ENCODE measurements at regions not wholly inside any gene's neighbourhood (a gene's known extent, or its start where the extent isn't known, plus 50 kb on each side); places are given as distances from the start of the nearest gene placed in this dataset.

DNA sequence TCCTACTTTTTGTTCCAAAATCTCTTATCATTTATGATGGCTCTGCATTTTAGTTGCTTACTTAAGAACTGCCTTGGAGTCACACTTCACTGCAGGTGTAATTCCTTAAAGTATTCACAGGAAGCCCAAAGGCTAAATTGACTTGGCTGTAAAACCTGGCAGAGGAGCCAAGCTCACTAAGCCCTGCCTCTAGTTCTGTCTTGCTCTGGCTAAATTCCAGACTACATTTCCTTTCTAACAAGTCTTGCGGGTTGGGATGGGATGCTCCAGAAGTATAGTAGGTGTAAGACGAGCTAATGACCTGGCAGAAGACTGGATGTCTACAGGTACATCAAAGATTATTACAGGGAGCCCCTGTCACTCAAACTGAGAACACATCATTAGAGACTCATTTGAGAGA lies 924.0 kb upstream of the INTU start:
- no peaks in the 10 kb centered on the region for H3K9me3 ChIP-seq (replicated peaks; ENCODE audit: low read length)
- H3K4me1 ChIP-seq (ENCODE audit: control insufficient read depth, insufficient read depth, low read length), result peaks cover 4% of the 10 kb centered on the region
- no peak overlapping the region for H3K4me3 ChIP-seq (ENCODE audit: low read length)
- H3K27me3 ChIP-seq (ENCODE audit: control insufficient read depth, insufficient read depth, low read length), result no peaks in the 10 kb centered on the region
- H3K9ac ChIP-seq (ENCODE audit: low read depth, low read length), result no peak overlapping the region
- no peaks in the 10 kb centered on the region for H3K36me3 ChIP-seq (ENCODE audit: insufficient read depth, low read length)
- no peak overlapping the region for H3K4me2 ChIP-seq (ENCODE audit: low read length)

DNA sequence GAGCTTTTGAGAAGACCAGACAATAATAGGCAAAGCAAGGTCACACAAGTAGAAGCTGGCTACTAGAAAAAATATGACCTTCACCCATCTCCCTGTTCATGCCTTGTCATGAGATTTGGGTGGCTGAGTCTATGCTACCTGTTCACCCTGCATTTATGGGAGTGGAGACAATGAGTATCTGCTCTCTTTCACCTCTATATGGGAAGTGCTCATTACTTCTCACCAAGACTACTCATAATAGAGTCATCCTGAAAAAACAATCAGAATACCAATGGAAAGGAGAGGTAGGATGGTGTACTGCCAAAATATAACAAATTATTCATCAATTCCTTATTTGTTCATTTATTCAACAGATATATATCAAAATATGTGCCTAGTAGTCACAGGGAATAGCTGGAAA lies 921.8 kb upstream of the INTU start:
- no peaks in the 10 kb centered on the region for H3K27me3 ChIP-seq (ENCODE audit: control insufficient read depth, insufficient read depth, low read length)
- peaks cover 4% of the 10 kb centered on the region for H3K4me1 ChIP-seq (ENCODE audit: control insufficient read depth, insufficient read depth, low read length)
- H3K9me3 ChIP-seq (replicated peaks; ENCODE audit: low read length), result no peaks in the 10 kb centered on the region
- H3K36me3 ChIP-seq (ENCODE audit: insufficient read depth, low read length), result no peaks in the 10 kb centered on the region
- H3K9ac ChIP-seq (ENCODE audit: low read depth, low read length), result no peak overlapping the region
- H3K4me3 ChIP-seq (ENCODE audit: low read length), result no peak overlapping the region
- H3K4me2 ChIP-seq (ENCODE audit: low read length), result no peak overlapping the region

DNA sequence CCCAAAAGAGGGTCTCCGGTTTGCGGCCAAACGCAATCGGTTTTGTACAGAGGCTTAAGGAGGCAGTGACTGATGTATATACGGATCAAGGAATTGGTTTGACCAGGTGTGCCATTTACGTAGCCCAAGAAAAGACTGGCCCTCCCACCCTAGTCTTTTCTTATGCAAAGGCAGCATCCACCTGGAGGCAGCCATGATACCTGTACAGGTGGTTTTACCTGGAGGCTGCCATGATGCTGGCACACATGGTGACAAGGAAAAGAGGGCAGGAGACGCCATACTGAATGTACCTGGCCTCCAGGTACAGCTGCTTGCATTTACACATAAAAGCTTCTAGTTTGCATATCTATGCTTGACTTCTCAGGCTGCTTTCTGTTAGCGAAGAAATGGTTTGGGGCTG lies 917.7 kb upstream of the INTU start:
- H3K9me3 ChIP-seq (replicated peaks; ENCODE audit: low read length), result no peaks in the 10 kb centered on the region
- H3K4me3 ChIP-seq (ENCODE audit: low read length), result no peak overlapping the region
- H3K4me1 ChIP-seq (ENCODE audit: control insufficient read depth, insufficient read depth, low read length), result peaks cover 4% of the 10 kb centered on the region
- no peak overlapping the region for H3K4me2 ChIP-seq (ENCODE audit: low read length)
- no peak overlapping the region for H3K9ac ChIP-seq (ENCODE audit: low read depth, low read length)
- H3K27me3 ChIP-seq (ENCODE audit: control insufficient read depth, insufficient read depth, low read length), result no peaks in the 10 kb centered on the region
- no peaks in the 10 kb centered on the region for H3K36me3 ChIP-seq (ENCODE audit: insufficient read depth, low read length)

DNA sequence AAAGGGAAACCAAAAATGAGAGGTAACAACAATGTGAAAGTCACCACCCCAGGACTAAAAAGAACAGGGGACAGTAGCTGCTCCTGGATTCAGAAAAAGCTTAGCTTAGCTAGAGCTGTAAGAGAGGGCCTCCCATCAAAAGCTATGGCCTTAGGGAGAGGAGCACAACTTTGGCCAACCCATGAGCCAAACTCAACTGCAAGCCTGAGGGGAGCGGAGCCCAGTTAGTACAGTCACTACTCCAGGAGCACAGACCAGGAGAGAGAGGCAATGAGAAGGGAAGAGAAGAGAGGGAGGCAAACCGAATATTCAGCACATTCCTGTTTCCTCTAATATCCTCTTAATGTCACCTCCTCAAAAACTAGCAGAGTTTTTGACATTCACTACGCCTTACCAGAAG lies 917.1 kb upstream of the INTU start:
- Histone ChIP-seq H3K9me3 (replicated peaks; ENCODE audit: low read length) (no peaks in the 10 kb centered on the region), H3K27me3 (ENCODE audit: control insufficient read depth, insufficient read depth, low read length) (no peaks in the 10 kb centered on the region), H3K4me2 (ENCODE audit: low read length) (no peak overlapping the region), H3K4me1 (ENCODE audit: control insufficient read depth, insufficient read depth, low read length) (peaks cover 4% of the 10 kb centered on the region), H3K4me3 (ENCODE audit: low read length) (no peak overlapping the region), H3K36me3 (ENCODE audit: insufficient read depth, low read length) (no peaks in the 10 kb centered on the region), H3K9ac (ENCODE audit: low read depth, low read length) (no peak overlapping the region)

DNA sequence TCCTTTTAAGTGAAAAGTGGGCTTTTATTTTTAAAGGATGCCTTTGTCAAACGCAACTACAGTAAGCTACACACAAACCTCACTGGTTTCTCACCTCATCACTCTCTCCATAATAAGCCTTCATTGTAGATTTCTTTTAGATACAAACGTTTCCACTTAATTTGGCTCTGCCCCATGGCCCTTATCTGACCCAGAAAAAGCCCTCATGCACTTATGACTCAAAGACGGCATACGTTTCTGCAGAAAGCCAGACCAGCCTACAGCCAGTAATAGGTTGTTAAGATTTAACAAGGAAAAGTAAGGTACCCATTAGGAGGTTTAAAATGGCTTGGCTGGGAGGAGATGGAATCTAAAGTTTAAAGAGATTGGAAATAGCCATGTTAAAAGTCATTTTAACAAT lies 914.6 kb upstream of the INTU start:
- H3K4me2 ChIP-seq (ENCODE audit: low read length), result no peak overlapping the region
- H3K9ac ChIP-seq (ENCODE audit: low read depth, low read length), result no peak overlapping the region
- H3K4me1 ChIP-seq (ENCODE audit: control insufficient read depth, insufficient read depth, low read length), result no peaks in the 10 kb centered on the region
- no peaks in the 10 kb centered on the region for H3K9me3 ChIP-seq (replicated peaks; ENCODE audit: low read length)
- H3K27me3 ChIP-seq (ENCODE audit: control insufficient read depth, insufficient read depth, low read length), result no peaks in the 10 kb centered on the region
- H3K4me3 ChIP-seq (ENCODE audit: low read length), result no peak overlapping the region
- no peaks in the 10 kb centered on the region for H3K36me3 ChIP-seq (ENCODE audit: insufficient read depth, low read length)

DNA sequence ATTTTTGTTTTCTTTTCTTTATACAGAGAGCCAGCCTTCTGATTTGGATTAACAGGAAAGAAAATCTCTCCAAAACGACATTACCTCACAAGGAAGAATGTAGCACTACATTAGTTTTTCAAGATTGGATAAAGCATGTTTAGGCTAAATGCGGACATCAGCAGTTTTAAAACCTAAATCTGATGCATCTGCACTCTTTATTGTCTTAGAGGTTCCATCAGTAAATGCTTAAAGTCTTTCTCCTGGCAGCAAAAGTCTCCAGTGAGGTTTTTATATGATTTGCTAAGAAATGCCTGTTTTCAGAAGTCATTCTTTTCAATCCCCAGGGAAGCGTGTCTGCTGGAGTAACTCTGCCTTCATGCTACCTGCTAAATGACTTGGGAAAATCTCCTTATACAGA lies 912.9 kb upstream of the INTU start:
- Histone ChIP-seq H3K4me3 (ENCODE audit: low read length) (no peak overlapping the region), H3K9ac (ENCODE audit: low read depth, low read length) (no peak overlapping the region), H3K4me2 (ENCODE audit: low read length) (no peak overlapping the region), H3K27me3 (ENCODE audit: control insufficient read depth, insufficient read depth, low read length) (no peaks in the 10 kb centered on the region), H3K4me1 (ENCODE audit: control insufficient read depth, insufficient read depth, low read length) (no peaks in the 10 kb centered on the region), H3K36me3 (ENCODE audit: insufficient read depth, low read length) (no peaks in the 10 kb centered on the region), H3K9me3 (replicated peaks; ENCODE audit: low read length) (no peaks in the 10 kb centered on the region)

DNA sequence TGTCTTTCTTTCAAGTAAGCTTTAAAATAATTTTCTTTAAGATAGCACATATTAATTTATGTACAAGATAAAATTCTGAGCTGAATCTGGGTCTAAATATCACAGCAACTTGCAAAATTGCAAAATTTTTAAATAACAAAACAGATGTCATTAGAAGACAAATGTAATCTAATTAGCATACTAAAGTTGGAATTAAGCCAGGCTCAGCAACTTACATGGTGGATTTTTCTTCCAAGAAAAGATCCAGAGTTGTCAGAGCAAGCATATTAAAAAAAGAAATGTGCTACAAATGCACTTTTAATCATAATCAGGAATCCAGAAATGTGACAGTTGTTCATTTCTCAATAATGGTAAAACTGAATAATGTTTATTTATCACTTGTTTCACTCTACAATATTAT lies 906.9 kb upstream of the INTU start:
- no peak overlapping the region for H3K4me3 ChIP-seq (ENCODE audit: low read length)
- no peak overlapping the region for H3K4me2 ChIP-seq (ENCODE audit: low read length)
- H3K27me3 ChIP-seq (ENCODE audit: control insufficient read depth, insufficient read depth, low read length), result no peaks in the 10 kb centered on the region
- no peaks in the 10 kb centered on the region for H3K9me3 ChIP-seq (replicated peaks; ENCODE audit: low read length)
- no peaks in the 10 kb centered on the region for H3K36me3 ChIP-seq (ENCODE audit: insufficient read depth, low read length)
- H3K4me1 ChIP-seq (ENCODE audit: control insufficient read depth, insufficient read depth, low read length), result peaks cover 5% of the 10 kb centered on the region
- H3K9ac ChIP-seq (ENCODE audit: low read depth, low read length), result no peak overlapping the region

DNA sequence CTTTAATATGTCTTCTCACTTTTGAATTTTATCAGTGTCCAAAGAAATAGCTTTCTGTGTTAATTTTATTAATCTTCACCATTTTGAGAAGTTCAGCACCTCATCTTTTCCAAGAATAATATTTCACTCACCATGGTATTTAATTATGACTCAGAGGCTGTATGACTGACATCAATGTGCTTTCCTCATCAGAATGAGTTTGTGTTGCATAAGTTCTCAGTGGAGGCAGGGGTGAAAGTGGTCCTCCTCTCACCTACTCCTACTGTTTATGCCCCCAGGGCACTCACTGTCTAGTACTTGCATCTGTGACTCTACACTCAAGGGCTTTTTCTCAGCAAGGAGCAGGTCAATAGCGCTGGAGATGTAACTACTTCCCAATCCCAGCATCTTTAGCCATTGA lies 905.3 kb upstream of the INTU start:
- H3K27me3 ChIP-seq (ENCODE audit: control insufficient read depth, insufficient read depth, low read length), result no peaks in the 10 kb centered on the region
- no peak overlapping the region for H3K9ac ChIP-seq (ENCODE audit: low read depth, low read length)
- peaks cover 5% of the 10 kb centered on the region for H3K4me1 ChIP-seq (ENCODE audit: control insufficient read depth, insufficient read depth, low read length)
- no peaks in the 10 kb centered on the region for H3K9me3 ChIP-seq (replicated peaks; ENCODE audit: low read length)
- H3K36me3 ChIP-seq (ENCODE audit: insufficient read depth, low read length), result no peaks in the 10 kb centered on the region
- no peak overlapping the region for H3K4me3 ChIP-seq (ENCODE audit: low read length)
- no peak overlapping the region for H3K4me2 ChIP-seq (ENCODE audit: low read length)

DNA sequence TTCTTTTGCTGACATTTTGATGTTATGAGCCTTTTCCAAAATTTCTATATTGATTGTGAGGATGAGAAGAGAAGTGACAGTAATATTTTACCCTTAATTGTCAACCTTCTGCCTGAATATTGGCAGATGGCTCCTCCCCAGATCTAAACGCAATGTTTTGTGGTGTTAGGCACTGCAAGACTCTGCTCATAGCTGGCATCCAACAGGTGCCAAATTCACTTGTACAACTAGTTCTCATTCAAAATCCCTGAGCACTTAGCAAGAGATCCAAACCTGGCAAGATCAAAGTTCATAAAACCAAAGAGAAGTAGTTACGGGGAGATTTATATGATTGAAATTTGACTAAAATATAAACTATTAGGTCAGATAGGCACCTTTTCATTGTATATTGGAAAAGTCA lies 901.7 kb upstream of the INTU start:
- Histone ChIP-seq H3K27me3 (ENCODE audit: control insufficient read depth, insufficient read depth, low read length) (no peaks in the 10 kb centered on the region), H3K9me3 (replicated peaks; ENCODE audit: low read length) (no peaks in the 10 kb centered on the region), H3K4me3 (ENCODE audit: low read length) (no peak overlapping the region), H3K4me1 (ENCODE audit: control insufficient read depth, insufficient read depth, low read length) (peaks cover 5% of the 10 kb centered on the region), H3K36me3 (ENCODE audit: insufficient read depth, low read length) (no peaks in the 10 kb centered on the region), H3K9ac (ENCODE audit: low read depth, low read length) (no peak overlapping the region), H3K4me2 (ENCODE audit: low read length) (no peak overlapping the region)

DNA sequence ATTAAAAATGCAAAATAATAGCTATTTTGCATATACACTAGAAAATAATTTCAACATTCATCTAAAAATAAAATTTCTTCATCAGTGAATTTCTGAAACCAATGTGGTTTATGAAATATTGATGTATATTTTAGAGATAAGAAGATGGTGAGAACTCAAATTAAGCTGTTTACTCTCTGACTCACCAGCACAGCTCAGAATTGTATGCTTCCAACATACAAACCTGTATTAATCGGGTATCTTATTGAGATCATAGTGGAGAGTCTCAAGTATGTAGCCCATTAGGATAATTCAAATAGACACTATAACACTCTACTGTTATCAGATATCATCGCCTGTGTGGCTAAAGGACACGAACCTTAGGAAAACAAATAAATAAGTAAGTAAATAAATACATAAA lies 899.5 kb upstream of the INTU start:
- H3K27me3 ChIP-seq (ENCODE audit: control insufficient read depth, insufficient read depth, low read length), result no peaks in the 10 kb centered on the region
- H3K9me3 ChIP-seq (replicated peaks; ENCODE audit: low read length), result no peaks in the 10 kb centered on the region
- no peaks in the 10 kb centered on the region for H3K36me3 ChIP-seq (ENCODE audit: insufficient read depth, low read length)
- no peak overlapping the region for H3K9ac ChIP-seq (ENCODE audit: low read depth, low read length)
- H3K4me2 ChIP-seq (ENCODE audit: low read length), result no peak overlapping the region
- no peak overlapping the region for H3K4me3 ChIP-seq (ENCODE audit: low read length)
- H3K4me1 ChIP-seq (ENCODE audit: control insufficient read depth, insufficient read depth, low read length), result no peaks in the 10 kb centered on the region

DNA sequence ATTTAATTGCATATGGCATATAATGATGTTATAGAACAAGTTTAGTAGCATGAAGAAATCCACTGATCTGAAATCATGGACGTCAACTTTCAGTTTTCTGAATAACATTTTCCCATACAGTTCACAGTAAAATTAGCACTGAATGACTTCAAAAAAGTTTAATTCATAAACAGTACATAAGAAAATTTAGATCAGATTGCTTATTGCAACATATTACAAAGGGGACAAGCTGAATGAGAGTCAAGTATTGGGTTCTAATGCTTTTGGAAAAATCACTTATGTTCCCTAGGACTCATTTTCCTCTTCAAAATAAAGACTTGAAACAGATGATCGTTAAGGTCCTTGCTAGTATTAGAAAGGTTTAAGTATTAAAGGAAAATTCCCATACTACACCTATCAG lies 898.3 kb upstream of the INTU start:
- Histone ChIP-seq H3K9ac (ENCODE audit: low read depth, low read length) (no peak overlapping the region), H3K4me1 (ENCODE audit: control insufficient read depth, insufficient read depth, low read length) (no peaks in the 10 kb centered on the region), H3K27me3 (ENCODE audit: control insufficient read depth, insufficient read depth, low read length) (no peaks in the 10 kb centered on the region), H3K36me3 (ENCODE audit: insufficient read depth, low read length) (no peaks in the 10 kb centered on the region), H3K4me2 (ENCODE audit: low read length) (no peak overlapping the region), H3K4me3 (ENCODE audit: low read length) (no peak overlapping the region), H3K9me3 (replicated peaks; ENCODE audit: low read length) (no peaks in the 10 kb centered on the region)

DNA sequence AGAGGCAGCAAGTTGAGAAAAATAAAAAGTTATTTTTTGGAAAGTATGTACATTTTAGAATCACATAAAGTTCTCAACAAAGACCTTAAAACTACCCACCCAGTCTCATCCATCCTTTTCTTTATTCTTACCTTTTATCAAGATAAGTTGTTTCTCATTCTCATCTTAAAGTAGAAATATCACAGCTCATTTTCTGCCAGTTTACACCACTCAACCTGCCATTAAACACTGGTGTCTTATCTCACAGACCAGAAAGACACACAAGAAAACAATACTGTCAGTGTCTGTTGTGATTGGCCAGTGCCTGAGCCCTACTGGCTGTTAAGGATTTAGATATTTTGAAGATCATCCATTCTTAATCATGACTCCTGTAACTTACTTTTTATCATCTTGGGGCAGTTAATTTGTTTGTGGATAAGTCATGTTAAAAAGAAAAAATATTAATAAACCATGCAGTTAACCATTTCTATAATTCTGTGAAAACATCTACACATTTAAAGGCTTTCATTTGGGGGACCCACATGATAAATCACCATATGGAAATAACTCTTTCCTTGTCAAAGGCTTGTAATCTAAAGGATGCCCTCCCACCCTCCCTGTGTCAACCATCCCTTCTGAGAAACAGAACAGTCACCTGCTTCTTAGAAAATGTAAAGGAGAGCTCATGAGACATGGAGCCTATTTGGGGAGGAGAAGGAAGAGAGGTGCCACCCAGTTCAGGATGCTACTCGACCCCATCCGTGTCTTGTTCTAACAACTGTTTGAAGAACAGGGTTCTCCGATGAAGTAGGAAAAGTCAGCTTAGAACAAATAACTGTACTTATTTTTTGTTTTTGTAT lies 897.2 kb upstream of the INTU start:
- H3K4me1 ChIP-seq (ENCODE audit: control insufficient read depth, insufficient read depth, low read length), result no peaks in the 10 kb centered on the region
- no peaks in the 10 kb centered on the region for H3K27me3 ChIP-seq (ENCODE audit: control insufficient read depth, insufficient read depth, low read length)

More for the DNA sequence above, 897.2 kb upstream of the INTU start:
- Histone ChIP-seq H3K4me2 (ENCODE audit: low read length) (no peak overlapping the region), H3K9ac (ENCODE audit: low read depth, low read length) (no peak overlapping the region), H3K36me3 (ENCODE audit: insufficient read depth, low read length) (no peaks in the 10 kb centered on the region), H3K4me3 (ENCODE audit: low read length) (no peak overlapping the region), H3K9me3 (replicated peaks; ENCODE audit: low read length) (no peaks in the 10 kb centered on the region)

Data from skeletal muscle satellite cell (primary cell).